Suprapubic skin (tissue), 4 donors: ENCODE measurements at regions not wholly inside any gene's neighbourhood (a gene's known extent, or its start where the extent isn't known, plus 50 kb on each side); places are given as distances from the start of the nearest gene placed in this dataset.
"Not testable (repeated sequence)": the region's sequence is repeated elsewhere in the genome, so short reads cannot be mapped to it uniquely, and the experiment has no call there.

ENCODE experiments used
- DNase-seq, 2 donors: peaks; one replicate each; pipeline ENCODE4 v3.0.0-alpha.2; 2019; ENCODE audit warnings: low spot score in 2 of 2
- H3K27ac ChIP-seq: fragments of 200-600 bp; sonication (generic); one replicate; pipeline ENCODE4 v1.5.1; 2019
- H3K27me3 ChIP-seq: fragments of 200-600 bp; sonication (generic); one replicate; pipeline ENCODE4 v1.5.1; 2019
- H3K36me3 ChIP-seq: fragments of 200-600 bp; sonication (generic); one replicate; pipeline ENCODE4 v1.5.1; 2019
- H3K4me1 ChIP-seq: fragments of 200-600 bp; sonication (generic); one replicate; pipeline ENCODE4 v1.5.1; 2019
- H3K4me3 ChIP-seq: fragments of 200-600 bp; sonication (generic); one replicate; pipeline ENCODE4 v1.5.1; 2019; ENCODE audit warnings: mild to moderate bottlenecking
- H3K9me3 ChIP-seq: fragments of 200-600 bp; sonication (generic); one replicate; pipeline ENCODE4 v1.5.1; 2019
- CTCF ChIP-seq, 2 donors: fragments of 200-600 bp in 1 of 2; fragments of 450-650 bp in 1 of 2; sonication (generic) in 1 of 2; IDR thresholded peaks; one replicate each; pipeline ENCODE4 v1.5.1; 2016 to 2019; ENCODE audit warnings: antibody characterized with exemption in 2 of 2, mild to moderate bottlenecking in 1 of 2, moderate library complexity in 1 of 2
- EP300 ChIP-seq: sonication (generic); formaldehyde crosslinking; IDR thresholded peaks from one replicate; pipeline ENCODE4 v1.6.1; 2017; ENCODE audit warnings: antibody characterized with exemption
- POLR2A ChIP-seq, 2 donors: fragments of 450-650 bp; IDR thresholded peaks; one replicate each; pipeline ENCODE4 v1.6.1; 2017; ENCODE audit warnings: antibody characterized with exemption in 2 of 2, mild to moderate bottlenecking in 2 of 2, moderate library complexity in 2 of 2
- POLR2AphosphoS5 ChIP-seq, 3 donors: sonication (generic); formaldehyde crosslinking; IDR thresholded peaks; one replicate each; pipeline ENCODE4 v1.6.1; 2017; ENCODE audit warnings: antibody characterized with exemption in 3 of 3
- WGBS: methylation state at CpG from one replicate; pipeline ENCODE4 v1.1.5; 2018; 5-methylcytosine and 5-hydroxymethylcytosine counted together

- WGBS: 25% methylated on average over 1 of the region's 1 CpG
- Histone ChIP-seq H3K36me3 (no peaks in the 10 kb centered on the region), H3K27me3 (no peaks in the 10 kb centered on the region), H3K4me3 (no peak overlapping the region), H3K9me3 (no peaks in the 10 kb centered on the region), H3K4me1 (peaks cover 6% of the 10 kb centered on the region), H3K27ac (peak overlapping the region; percentile 61)
- TF ChIP-seq POLR2A (IDR thresholded peaks at IDR 0.05) (no peak), POLR2AphosphoS5 (IDR thresholded peaks at IDR 0.05) (no peak), EP300 (no peak), CTCF (IDR thresholded peaks at IDR 0.05) (no peak)
- DNase-seq: no peak
These were observed 117.6 kb upstream of the UST start for GRCh38 chr6:148629181-148629580.

GRCh38 chr6:148629592-148630465, 117.0 kb upstream of the UST start:
- Histone ChIP-seq H3K9me3 (no peaks in the 10 kb centered on the region), H3K4me3 (no peak overlapping the region), H3K27ac (no peak overlapping the region), H3K36me3 (no peaks in the 10 kb centered on the region), H3K27me3 (no peaks in the 10 kb centered on the region), H3K4me1 (no peaks in the 10 kb centered on the region)
- TF ChIP-seq EP300: no peak
- no peak for TF ChIP-seq POLR2A (IDR thresholded peaks at IDR 0.05)
- TF ChIP-seq CTCF (IDR thresholded peaks at IDR 0.05): no peak
- no peak for TF ChIP-seq POLR2AphosphoS5 (IDR thresholded peaks at IDR 0.05)
- 67% methylated on average over 3 of the region's 3 CpGs for WGBS
- no peak for DNase-seq

GRCh38 chr6:148635070-148635743, 111.6 kb upstream of the UST start:
- Histone ChIP-seq H3K4me1 (no peaks in the 10 kb centered on the region), H3K4me3 (no peak overlapping the region), H3K9me3 (no peaks in the 10 kb centered on the region), H3K36me3 (no peaks in the 10 kb centered on the region), H3K27me3 (no peaks in the 10 kb centered on the region), H3K27ac (no peak overlapping the region)
- no peak for DNase-seq
- WGBS: 93% methylated on average over 1 of the region's 1 CpG
- TF ChIP-seq CTCF (IDR thresholded peaks at IDR 0.05) (no peak), POLR2AphosphoS5 (IDR thresholded peaks at IDR 0.05) (no peak), EP300 (no peak), POLR2A (IDR thresholded peaks at IDR 0.05) (no peak)

- H3K4me3 ChIP-seq, DNase-seq, H3K4me1 ChIP-seq, H3K36me3 ChIP-seq, H3K27ac ChIP-seq, H3K27me3 ChIP-seq, H3K9me3 ChIP-seq: not testable (repeated sequence)
- 98% methylated on average over 4 of the region's 8 CpGs for WGBS
These were observed 105.0 kb upstream of the UST start for GRCh38 chr6:148641836-148642235.

- 85% methylated on average over 5 of the region's 5 CpGs for WGBS
- not testable (repeated sequence) for H3K27me3 ChIP-seq, H3K27ac ChIP-seq
These were observed 103.6 kb upstream of the UST start for GRCh38 chr6:148643208-148643607.

GRCh38 chr6:148645049-148645448, 101.8 kb upstream of the UST start:
- not testable (repeated sequence) for H3K27ac ChIP-seq, DNase-seq, H3K4me1 ChIP-seq, H3K9me3 ChIP-seq, H3K36me3 ChIP-seq, H3K27me3 ChIP-seq, H3K4me3 ChIP-seq
- 78% methylated on average over 7 of the region's 7 CpGs for WGBS

More at GRCh38 chr6:148643208-148643607, 103.6 kb upstream of the UST start:
- not testable (repeated sequence) for DNase-seq, H3K36me3 ChIP-seq, H3K4me3 ChIP-seq, H3K4me1 ChIP-seq, H3K9me3 ChIP-seq
